Peyer's patch (tissue), 4 donors: ENCODE measurements at regions not wholly inside any gene's neighbourhood (a gene's known extent, or its start where the extent isn't known, plus 50 kb on each side); places are given as distances from the start of the nearest gene placed in this dataset.

ENCODE experiments used
- DNase-seq, 3 donors: peaks; one replicate each; pipeline ENCODE4 v3.0.0-alpha.2; 2017 to 2019
- H3K27ac ChIP-seq, 4 donors: fragments of 200-600 bp; sonication (generic); one replicate each; pipeline ENCODE4 v1.5.1; 2016 to 2019
- H3K27me3 ChIP-seq, 2 donors: fragments of 200-600 bp; sonication (generic); one replicate each; pipeline ENCODE4 v1.5.1; 2019
- H3K36me3 ChIP-seq, 3 donors: fragments of 200-600 bp; sonication (generic); one replicate each; pipeline ENCODE4 v1.5.1; 2016 to 2019
- H3K4me1 ChIP-seq, 4 donors: fragments of 200-600 bp; sonication (generic); one replicate each; pipeline ENCODE4 v1.5.1; 2016 to 2019
- H3K4me3 ChIP-seq, 4 donors: fragments of 200-600 bp; sonication (generic); 1 replicate in 3 of 4; 2 replicates in 1 of 4; pipeline ENCODE4 v1.5.1; 2016 to 2019; ENCODE audit warnings: mild to moderate bottlenecking in 1 of 4
- H3K9me3 ChIP-seq, 4 donors: fragments of 200-600 bp; sonication (generic); one replicate each; pipeline ENCODE4 v1.5.1; 2016 to 2019; ENCODE audit warnings: mild to moderate bottlenecking in 1 of 4
- CTCF ChIP-seq, 6 experiments: fragments of 450-650 bp in 4 of 6; fragments of 200-600 bp in 2 of 6; sonication (generic) in 1 of 6; IDR thresholded peaks; one replicate each; pipeline ENCODE4 v1.5.1; 2017 to 2019; ENCODE audit warnings: antibody characterized with exemption in 6 of 6, mild to moderate bottlenecking in 3 of 6, moderate library complexity in 1 of 6
- POLR2A ChIP-seq, 2 donors: fragments of 450-650 bp; IDR thresholded peaks; one replicate each; pipeline ENCODE4 v1.5.1; 2017; ENCODE audit warnings: antibody characterized with exemption in 2 of 2, mild to moderate bottlenecking in 2 of 2, moderate library complexity in 2 of 2

- Histone ChIP-seq H3K27ac (no peak overlapping the region), H3K27me3 (no peaks in the 10 kb centered on the region), H3K9me3 (no peaks in the 10 kb centered on the region), H3K4me1 (no peaks in the 10 kb centered on the region), H3K4me3 (no peak overlapping the region), H3K36me3 (no peaks in the 10 kb centered on the region)
- DNase-seq = no peak
- TF ChIP-seq CTCF (IDR thresholded peaks at IDR 0.05) (no peak), POLR2A (IDR thresholded peaks at IDR 0.05) (no peak)
Observed at GRCh38 chr7:72466797-72467196, 54.7 kb upstream of the CALN1 start.

GRCh38 chr7:72465521-72465920 lies 53.4 kb upstream of the CALN1 start:
- TF ChIP-seq CTCF (IDR thresholded peaks at IDR 0.05) = no peak
- no peak for TF ChIP-seq POLR2A (IDR thresholded peaks at IDR 0.05)
- Histone ChIP-seq H3K4me3 (no peak overlapping the region), H3K9me3 (no peaks in the 10 kb centered on the region), H3K27ac (no peak overlapping the region), H3K27me3 (no peaks in the 10 kb centered on the region), H3K4me1 (no peaks in the 10 kb centered on the region), H3K36me3 (no peaks in the 10 kb centered on the region)
- no peak for DNase-seq

GRCh38 chr7:72462311-72462710 lies 50.2 kb upstream of the CALN1 start:
- Histone ChIP-seq H3K27me3 (no peaks in the 10 kb centered on the region), H3K4me1 (no peaks in the 10 kb centered on the region), H3K36me3 (no peaks in the 10 kb centered on the region), H3K9me3 (no peaks in the 10 kb centered on the region), H3K27ac (no peak overlapping the region), H3K4me3 (no peak overlapping the region)
- no peak for DNase-seq
- TF ChIP-seq CTCF (IDR thresholded peaks at IDR 0.05) = no peak
- no peak for TF ChIP-seq POLR2A (IDR thresholded peaks at IDR 0.05)
